ENCODE measurements at regions not wholly inside any gene's neighbourhood (a gene's known extent, or its start where the extent isn't known, plus 50 kb on each side); places are given as distances from the start of the nearest gene placed in this dataset.
A peak's percentile ranks its signal among the peaks of the same experiment; 100 is the strongest.
"Not testable (repeated sequence)": the region's sequence is repeated elsewhere in the genome, so short reads cannot be mapped to it uniquely, and the experiment has no call there.

DNA sequence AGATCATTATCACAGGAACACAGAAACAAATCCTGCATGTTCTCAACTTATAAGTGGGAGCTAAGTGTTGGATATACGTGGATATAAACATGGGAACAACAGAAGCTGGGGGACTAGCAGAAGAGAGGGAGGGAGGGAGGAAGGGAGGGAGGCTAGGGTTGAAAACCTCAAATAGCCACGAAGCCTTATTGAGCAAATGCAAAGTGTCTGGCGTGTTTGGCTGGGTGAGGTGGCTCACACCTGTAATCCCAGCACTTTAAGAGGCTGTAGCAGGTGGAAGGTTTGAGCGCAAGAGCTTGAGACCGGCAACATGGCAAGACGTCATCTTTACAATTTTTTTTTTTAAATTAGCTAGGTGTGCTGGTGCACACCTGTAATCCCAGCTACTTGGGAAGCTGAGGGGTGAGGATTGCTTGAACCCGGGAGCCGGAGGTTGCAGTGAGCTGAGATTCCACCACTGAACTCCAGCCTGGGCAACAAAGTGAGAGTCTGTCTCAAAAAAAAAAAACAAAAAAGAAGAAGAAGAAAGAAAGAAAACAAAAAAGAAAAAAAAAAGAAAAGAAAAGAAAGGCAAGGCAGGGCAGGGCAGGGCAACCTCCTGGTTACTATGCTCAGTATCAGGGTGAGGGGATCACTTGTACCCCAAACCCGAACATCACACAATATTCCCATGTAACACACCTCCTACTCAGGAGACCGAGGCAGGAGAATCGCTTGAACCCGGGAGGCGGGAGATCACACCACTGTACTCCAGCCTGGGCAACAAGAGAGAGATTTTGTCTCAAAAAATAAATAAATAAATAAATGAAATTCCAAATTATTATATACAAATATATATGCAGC, 4492.7 kb upstream of the OR11H1 start:
- Histone ChIP-seq H3K4me3 (ENCODE audit: low read length) (peak overlapping the region; percentile 4; the same call in 1 of the 2 replicates), H3K9me3 (ENCODE audit: insufficient read depth, low read depth, low read length) (peaks cover 94% of the 10 kb centered on the region)

DNA sequence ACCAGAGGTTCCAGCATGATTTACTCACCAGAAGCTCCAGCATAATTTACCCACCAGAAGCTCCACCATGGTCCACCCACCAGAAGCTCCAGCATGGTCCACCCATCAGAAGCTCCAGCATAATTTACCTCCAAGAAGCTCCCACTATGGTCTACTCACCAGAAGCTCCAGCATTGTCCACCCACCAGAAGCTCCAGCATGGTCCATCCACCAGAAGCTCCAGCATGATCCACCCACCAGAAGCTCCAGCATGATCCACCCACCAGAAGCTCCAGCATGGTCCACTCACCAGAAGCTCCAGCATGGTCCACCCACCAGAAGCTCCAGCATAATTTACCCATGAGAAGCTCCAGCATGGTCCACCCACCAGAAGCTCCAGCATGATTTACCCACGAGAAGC, 4490.7 kb upstream of the OR11H1 start:
- H3K9ac ChIP-seq (ENCODE audit: low read depth, low read length); H3K27me3 ChIP-seq (ENCODE audit: insufficient read depth, low read length); H3K4me1 ChIP-seq (ENCODE audit: insufficient read depth, low read length); H3K27ac ChIP-seq (ENCODE audit: low read depth, low read length); H3K36me3 ChIP-seq (ENCODE audit: insufficient read depth, low read length); H3K4me3 ChIP-seq (ENCODE audit: low read length): not testable (repeated sequence)
- whole genome bisulfite sequencing: 84% methylated on average over 1 of the region's 1 CpG
- peaks cover 93% of the 10 kb centered on the region for H3K9me3 ChIP-seq (ENCODE audit: insufficient read depth, low read depth, low read length)

More for the DNA sequence above, 4492.7 kb upstream of the OR11H1 start:
- 80% methylated on average over 13 of the region's 13 CpGs for WGBS
- H3K27ac ChIP-seq (ENCODE audit: low read depth, low read length); H3K36me3 ChIP-seq (ENCODE audit: insufficient read depth, low read length); H3K9ac ChIP-seq (ENCODE audit: low read depth, low read length); H3K27me3 ChIP-seq (ENCODE audit: insufficient read depth, low read length); H3K4me1 ChIP-seq (ENCODE audit: insufficient read depth, low read length): not testable (repeated sequence)

DNA sequence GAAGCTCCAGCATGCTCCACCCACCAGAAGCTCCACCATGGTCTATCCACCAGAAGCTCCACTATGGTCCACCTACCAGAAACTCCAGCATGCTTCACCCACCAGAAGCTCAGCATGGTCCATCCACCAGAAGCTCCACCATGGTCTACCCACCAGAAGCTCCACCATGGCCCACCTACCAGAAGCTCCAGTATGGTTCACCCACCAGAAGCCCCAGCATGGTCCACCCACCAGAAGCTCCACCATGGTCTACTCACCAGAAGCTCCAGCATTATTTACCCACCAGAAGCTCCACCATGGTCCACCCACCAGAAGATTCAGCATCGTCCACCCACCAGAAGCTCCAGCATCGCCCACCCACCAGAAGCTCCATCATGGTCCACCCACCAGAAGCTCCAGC, 4490.2 kb upstream of the OR11H1 start:
- not testable (repeated sequence) for H3K4me1 ChIP-seq (ENCODE audit: insufficient read depth, low read length); H3K9ac ChIP-seq (ENCODE audit: low read depth, low read length); H3K36me3 ChIP-seq (ENCODE audit: insufficient read depth, low read length); H3K27ac ChIP-seq (ENCODE audit: low read depth, low read length); H3K4me3 ChIP-seq (ENCODE audit: low read length); H3K27me3 ChIP-seq (ENCODE audit: insufficient read depth, low read length)
- 75% methylated on average over 2 of the region's 2 CpGs for WGBS
- H3K9me3 ChIP-seq (ENCODE audit: insufficient read depth, low read depth, low read length): peaks cover 89% of the 10 kb centered on the region

DNA sequence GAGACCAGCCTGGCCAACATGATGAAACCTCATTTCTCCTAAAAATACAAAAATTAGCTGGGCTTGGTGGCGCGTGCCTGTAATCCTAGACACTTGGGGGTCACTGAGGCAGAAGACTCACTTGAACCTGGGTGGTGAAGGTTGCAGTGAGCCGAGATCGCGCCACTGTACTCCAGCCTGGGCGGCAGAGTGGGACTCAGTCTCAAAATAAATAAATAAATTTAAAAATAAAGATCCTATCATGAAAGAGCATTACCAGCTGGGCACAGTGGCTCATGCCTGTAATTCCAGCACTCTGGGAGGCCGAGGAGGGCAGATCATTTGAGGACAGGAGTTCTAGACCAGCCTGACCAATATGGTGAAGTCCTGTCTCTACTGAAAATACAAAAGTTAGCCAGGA, 4489.2 kb upstream of the OR11H1 start:
- not testable (repeated sequence) for H3K4me1 ChIP-seq (ENCODE audit: insufficient read depth, low read length); H3K36me3 ChIP-seq (ENCODE audit: insufficient read depth, low read length); H3K9ac ChIP-seq (ENCODE audit: low read depth, low read length); H3K27ac ChIP-seq (ENCODE audit: low read depth, low read length); H3K27me3 ChIP-seq (ENCODE audit: insufficient read depth, low read length); H3K4me3 ChIP-seq (ENCODE audit: low read length)
- WGBS: 81% methylated on average over 7 of the region's 7 CpGs
- H3K9me3 ChIP-seq (ENCODE audit: insufficient read depth, low read depth, low read length): peaks cover 85% of the 10 kb centered on the region

DNA sequence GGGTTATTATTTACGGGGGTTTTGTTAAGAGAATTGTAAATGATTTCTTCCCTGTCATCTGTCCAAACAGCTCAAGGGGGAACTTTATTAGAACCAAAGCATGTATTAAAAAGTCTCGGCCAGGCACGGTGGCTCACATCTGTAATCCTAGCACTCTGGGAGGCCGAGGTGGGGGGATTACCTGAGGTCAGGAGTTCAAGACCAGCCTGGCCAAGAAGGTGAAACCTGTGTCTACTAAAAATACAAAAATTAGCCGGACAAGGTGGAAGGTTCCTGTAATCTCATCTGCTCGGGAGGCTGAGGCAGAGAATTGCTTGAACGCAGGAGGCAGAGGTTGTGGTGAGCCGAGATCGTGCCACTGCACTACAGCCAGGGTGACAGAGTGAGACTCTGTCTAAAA, 4486.6 kb upstream of the OR11H1 start:
- not testable (repeated sequence) for H3K9ac ChIP-seq (ENCODE audit: low read depth, low read length); H3K36me3 ChIP-seq (ENCODE audit: insufficient read depth, low read length); H3K4me3 ChIP-seq (ENCODE audit: low read length); H3K4me1 ChIP-seq (ENCODE audit: insufficient read depth, low read length); H3K27ac ChIP-seq (ENCODE audit: low read depth, low read length); H3K27me3 ChIP-seq (ENCODE audit: insufficient read depth, low read length)
- 79% methylated on average over 9 of the region's 9 CpGs for WGBS
- peaks cover 72% of the 10 kb centered on the region for H3K9me3 ChIP-seq (ENCODE audit: insufficient read depth, low read depth, low read length)

DNA sequence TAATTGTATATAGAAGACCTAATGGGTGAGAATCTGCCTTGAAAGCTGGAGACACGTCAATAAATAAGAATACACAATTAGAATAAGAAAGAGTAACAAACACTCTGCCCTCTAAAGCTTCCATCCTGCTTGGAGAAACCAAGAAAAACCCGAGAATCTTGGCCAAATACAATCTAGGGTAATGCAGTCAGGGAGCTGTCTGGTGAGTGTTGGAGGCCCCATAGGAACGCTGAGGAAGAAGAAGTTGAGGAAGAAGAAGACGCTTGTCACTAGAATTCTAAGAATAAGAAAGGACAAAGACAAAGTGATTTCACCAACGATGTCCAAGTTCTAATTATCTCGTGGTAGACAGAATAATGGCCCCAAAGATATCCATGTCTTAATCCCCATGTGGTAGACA, 4485.9 kb upstream of the OR11H1 start:
- no peaks in the 10 kb centered on the region for H3K4me1 ChIP-seq (ENCODE audit: insufficient read depth, low read length)

DNA sequence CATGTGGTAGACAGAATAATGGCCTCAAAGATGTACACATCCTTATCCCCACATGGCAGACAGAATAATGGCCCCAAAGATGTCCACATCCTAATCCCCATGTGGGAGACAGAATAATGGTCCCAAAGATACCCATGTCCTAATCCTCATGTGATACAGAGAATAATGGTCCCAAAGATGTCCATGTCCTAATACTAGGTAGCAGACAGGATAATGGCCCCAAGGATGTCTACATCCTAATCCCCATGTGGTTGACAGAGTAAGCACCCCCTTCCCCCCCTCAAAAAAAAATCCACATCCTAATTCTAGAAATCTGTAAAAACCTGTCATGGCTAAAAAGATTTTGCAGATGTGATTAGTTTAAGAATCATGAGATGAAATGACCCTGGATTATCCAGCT, 4484.7 kb upstream of the OR11H1 start:
- not testable (repeated sequence) for H3K9ac ChIP-seq (ENCODE audit: low read depth, low read length); H3K4me1 ChIP-seq (ENCODE audit: insufficient read depth, low read length); H3K27me3 ChIP-seq (ENCODE audit: insufficient read depth, low read length); H3K27ac ChIP-seq (ENCODE audit: low read depth, low read length); H3K4me3 ChIP-seq (ENCODE audit: low read length); H3K36me3 ChIP-seq (ENCODE audit: insufficient read depth, low read length)
- H3K9me3 ChIP-seq (ENCODE audit: insufficient read depth, low read depth, low read length): peaks cover 65% of the 10 kb centered on the region

More for the DNA sequence above, 4485.9 kb upstream of the OR11H1 start:
- Histone ChIP-seq H3K27me3 (ENCODE audit: insufficient read depth, low read length) (no peaks in the 10 kb centered on the region), H3K36me3 (ENCODE audit: insufficient read depth, low read length) (no peaks in the 10 kb centered on the region), H3K9me3 (ENCODE audit: insufficient read depth, low read depth, low read length) (peaks cover 69% of the 10 kb centered on the region), H3K27ac (ENCODE audit: low read depth, low read length) (no peak overlapping the region), H3K4me3 (ENCODE audit: low read length) (peak overlapping the region; percentile 1; the same call in 1 of the 2 replicates), H3K9ac (ENCODE audit: low read depth, low read length) (no peak overlapping the region)
- WGBS: 62% methylated on average over 6 of the region's 6 CpGs

DNA sequence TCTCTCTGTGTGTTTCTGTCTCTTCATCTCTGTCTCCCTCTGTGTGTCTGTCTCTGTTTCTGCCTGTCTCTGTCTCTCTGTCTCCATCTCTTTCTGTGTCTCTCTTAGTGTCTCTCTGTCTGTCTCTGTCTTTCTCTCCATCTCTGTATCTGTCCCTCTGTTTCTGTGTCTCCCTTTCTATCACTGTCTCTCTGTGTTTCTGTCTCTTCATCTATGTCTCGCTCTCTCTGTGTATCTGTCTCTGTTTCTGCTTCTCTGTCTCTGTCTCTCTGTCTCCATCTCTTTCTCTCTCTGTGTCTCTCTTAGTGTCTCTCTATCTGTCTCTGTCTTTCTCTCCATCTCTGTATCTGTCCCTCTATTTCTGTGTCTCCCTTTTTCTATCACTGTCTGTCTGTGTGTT, 4479.1 kb upstream of the OR11H1 start:
- WGBS: 87% methylated on average over 1 of the region's 1 CpG
- not testable (repeated sequence) for H3K36me3 ChIP-seq (ENCODE audit: insufficient read depth, low read length); H3K27me3 ChIP-seq (ENCODE audit: insufficient read depth, low read length); H3K4me1 ChIP-seq (ENCODE audit: insufficient read depth, low read length); H3K4me3 ChIP-seq (ENCODE audit: low read length); H3K9ac ChIP-seq (ENCODE audit: low read depth, low read length); H3K27ac ChIP-seq (ENCODE audit: low read depth, low read length)
- peaks cover 56% of the 10 kb centered on the region for H3K9me3 ChIP-seq (ENCODE audit: insufficient read depth, low read depth, low read length)

DNA sequence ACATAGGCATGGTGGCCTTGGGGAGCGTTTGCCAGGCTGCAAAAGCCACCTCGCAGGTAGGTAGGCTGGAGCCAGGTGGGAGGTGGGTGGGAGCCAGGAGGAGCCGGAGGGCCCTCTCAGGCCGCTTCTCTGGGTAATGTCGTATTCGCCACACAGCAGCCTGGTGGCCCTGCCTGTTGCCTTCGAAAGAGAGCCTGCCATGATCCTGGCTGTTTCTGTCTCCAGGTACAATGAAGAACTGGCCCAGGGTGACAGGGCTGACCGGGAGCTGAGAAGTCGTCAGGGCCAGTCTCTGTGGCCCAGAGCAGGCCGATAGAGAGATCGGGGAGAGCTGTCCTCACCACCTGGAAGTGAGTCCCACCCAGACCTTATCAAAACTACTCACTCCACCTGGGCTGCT, 4477.8 kb upstream of the OR11H1 start:
- not testable (repeated sequence) for H3K4me3 ChIP-seq (ENCODE audit: low read length); H3K27ac ChIP-seq (ENCODE audit: low read depth, low read length); H3K36me3 ChIP-seq (ENCODE audit: insufficient read depth, low read length); H3K9ac ChIP-seq (ENCODE audit: low read depth, low read length); H3K27me3 ChIP-seq (ENCODE audit: insufficient read depth, low read length); H3K4me1 ChIP-seq (ENCODE audit: insufficient read depth, low read length)
- peaks cover 60% of the 10 kb centered on the region for H3K9me3 ChIP-seq (ENCODE audit: insufficient read depth, low read depth, low read length)
- 92% methylated on average over 8 of the region's 11 CpGs for WGBS

DNA sequence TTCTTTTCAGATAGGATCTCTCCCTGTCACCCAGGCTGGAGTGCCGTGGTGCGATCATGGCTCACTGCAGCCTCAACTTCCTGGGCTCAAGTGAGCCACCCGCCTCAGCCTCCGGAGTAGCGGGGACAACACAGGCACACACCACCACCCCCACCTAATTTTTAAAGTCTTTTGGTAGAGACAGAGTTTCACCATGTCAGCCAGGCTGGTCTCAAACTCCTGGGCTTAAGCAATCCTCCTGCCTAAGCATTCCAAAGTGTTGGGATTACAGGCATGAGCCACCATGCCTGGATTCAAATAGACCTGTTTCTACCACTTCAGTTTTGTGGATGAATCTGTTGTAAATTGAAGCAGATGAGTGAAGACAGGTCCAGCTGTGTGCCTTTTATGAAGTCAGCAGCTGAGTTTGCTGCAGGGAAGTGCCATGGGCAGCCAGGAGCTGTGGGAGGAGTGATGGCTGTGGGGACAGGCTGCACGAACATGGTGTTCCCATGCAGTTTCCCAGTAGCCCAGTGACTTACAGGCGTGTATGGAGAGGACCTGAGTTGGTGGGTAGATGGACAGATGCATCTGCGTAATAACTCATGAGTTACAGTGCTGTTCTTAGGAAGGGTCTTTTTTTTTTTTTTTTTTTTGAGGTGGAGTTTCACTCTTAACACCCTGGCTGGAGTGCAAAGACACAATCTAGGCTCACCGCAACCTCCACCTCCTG, 4476.4 kb upstream of the OR11H1 start:
- not testable (repeated sequence) for H3K4me1 ChIP-seq (ENCODE audit: insufficient read depth, low read length); H3K36me3 ChIP-seq (ENCODE audit: insufficient read depth, low read length); H3K27ac ChIP-seq (ENCODE audit: low read depth, low read length); H3K4me3 ChIP-seq (ENCODE audit: low read length); H3K9ac ChIP-seq (ENCODE audit: low read depth, low read length); H3K27me3 ChIP-seq (ENCODE audit: insufficient read depth, low read length)
- H3K9me3 ChIP-seq (ENCODE audit: insufficient read depth, low read depth, low read length): peaks cover 72% of the 10 kb centered on the region
- WGBS: 67% methylated on average over 4 of the region's 9 CpGs

DNA sequence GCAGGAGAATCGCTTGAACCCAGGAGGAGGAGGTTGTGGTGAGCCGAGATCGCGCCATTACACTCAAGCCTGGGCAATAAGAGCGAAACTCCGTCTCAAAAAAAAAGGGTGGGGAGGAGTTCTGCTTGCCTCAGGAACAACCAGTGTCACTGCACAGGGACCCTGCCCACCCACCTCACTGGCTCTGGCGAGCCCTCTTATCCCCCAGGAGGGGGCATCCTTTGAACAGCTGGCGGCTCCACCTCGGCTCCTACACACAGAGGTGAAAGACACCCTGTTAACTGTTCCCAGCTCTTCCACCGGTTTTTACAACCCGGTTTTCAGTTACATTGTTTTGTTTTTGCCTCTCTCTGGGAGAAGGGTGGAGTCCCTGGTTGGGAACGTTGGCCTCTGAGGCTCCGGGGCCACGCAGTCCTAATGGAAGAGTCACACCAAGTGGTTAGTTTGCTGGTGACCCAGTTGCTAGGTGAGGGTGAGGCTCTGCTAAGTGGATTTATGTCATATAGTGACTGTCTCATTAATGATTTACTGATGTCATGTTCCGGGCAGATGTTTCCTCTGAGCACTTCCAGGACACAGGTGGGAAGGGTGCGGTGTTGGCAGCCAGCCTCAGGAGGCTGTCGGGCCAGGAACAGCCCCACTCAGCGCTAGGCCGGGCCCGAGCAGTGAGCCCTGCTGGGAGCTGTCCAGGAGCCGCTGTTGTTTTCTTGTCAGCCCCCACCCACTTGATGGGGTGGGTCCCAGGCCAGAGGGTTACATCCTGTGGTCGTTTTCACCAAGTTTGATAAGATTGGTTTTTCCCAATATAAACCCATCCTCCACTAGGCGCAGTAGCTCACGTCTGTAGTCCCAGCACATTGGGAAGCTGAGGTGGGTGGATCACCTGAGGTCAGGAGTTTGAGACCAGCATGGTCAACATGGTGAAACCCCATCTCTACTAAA, 4474.3 kb upstream of the OR11H1 start:
- peaks cover 79% of the 10 kb centered on the region for H3K9me3 ChIP-seq (ENCODE audit: insufficient read depth, low read depth, low read length)
- 71% methylated on average over 21 of the region's 24 CpGs for WGBS
- not testable (repeated sequence) for H3K36me3 ChIP-seq (ENCODE audit: insufficient read depth, low read length); H3K9ac ChIP-seq (ENCODE audit: low read depth, low read length); H3K27me3 ChIP-seq (ENCODE audit: insufficient read depth, low read length); H3K4me1 ChIP-seq (ENCODE audit: insufficient read depth, low read length); H3K27ac ChIP-seq (ENCODE audit: low read depth, low read length); H3K4me3 ChIP-seq (ENCODE audit: low read length)

Data from HUES64 (cell line).